OCI-LY7 (cell line): ENCODE measurements at regions not wholly inside any gene's neighbourhood (a gene's known extent, or its start where the extent isn't known, plus 50 kb on each side); places are given as distances from the start of the nearest gene placed in this dataset.
"Not testable (repeated sequence)": the region's sequence is repeated elsewhere in the genome, so short reads cannot be mapped to it uniquely, and the experiment has no call there.

Experiments
- BruUV-seq: library from RNA; stranded (reverse); fragments of 400-500 nt; replicated peaks from 2 replicates; lab custom pipeline; 2021; lab: Mats Ljungman, UMichigan
- CTCF ChIA-PET: fragments of 300-600 bp; sonication (Branson Sonifier 250); formaldehyde crosslinking; loops from one replicate; lab custom pipeline; 2022; ENCODE audit warnings: antibody characterized with exemption; ENCODE audit not compliant: unreplicated experiment; lab: Charles Lee
- POLR2A ChIA-PET: fragments of 300-600 bp; sonication (Branson Sonifier 250); formaldehyde crosslinking; loops from one replicate; lab custom pipeline; 2022; ENCODE audit warnings: antibody characterized with exemption; lab: Charles Lee
- DNase-seq: peaks from one replicate; pipeline ENCODE4 v3.0.0-alpha.2; 2015; ENCODE audit warnings: low spot score
- H2AFZ ChIP-seq: fragments of 200-600 bp; sonication (generic), shearing (Covaris generic); 2 replicates; pipeline ENCODE4 v1.6.1; 2014; ENCODE audit warnings: mild to moderate bottlenecking, antibody characterized with exemption, low read length, moderate library complexity
- H3K27ac ChIP-seq: fragments of 200-600 bp; sonication (generic); 2 replicates; pipeline ENCODE4 v1.5.1; 2014; ENCODE audit warnings: mixed run types, low read depth, mild to moderate bottlenecking, moderate library complexity, low read length, inconsistent platforms; ENCODE audit not compliant: poor library complexity, severe bottlenecking
- H3K36me3 ChIP-seq: fragments of 200-600 bp; sonication (generic); 2 replicates; pipeline ENCODE4 v1.6.1; 2014; ENCODE audit warnings: mild to moderate bottlenecking, antibody characterized with exemption, low read length, moderate library complexity, mixed read lengths; ENCODE audit not compliant: insufficient read depth
- H3K4me1 ChIP-seq: fragments of 200-600 bp; sonication (generic); 2 replicates; pipeline ENCODE4 v1.5.1; 2014; ENCODE audit warnings: mild to moderate bottlenecking, low read length; ENCODE audit not compliant: insufficient read depth, poor library complexity, severe bottlenecking
- H3K4me2 ChIP-seq: fragments of 200-600 bp; sonication (generic); 2 replicates; pipeline ENCODE4 v1.6.1; 2014; ENCODE audit warnings: mild to moderate bottlenecking, low read length
- H3K4me3 ChIP-seq: fragments of 200-600 bp; sonication (generic); 2 replicates; pipeline ENCODE4 v1.5.1; 2014; ENCODE audit warnings: mild to moderate bottlenecking, low read depth, low read length; ENCODE audit not compliant: poor library complexity, severe bottlenecking
- H3K79me2 ChIP-seq: fragments of 200-600 bp; sonication (generic); 2 replicates; pipeline ENCODE4 v1.6.1; 2016; ENCODE audit warnings: low read depth, mild to moderate bottlenecking, low read length, moderate library complexity, mixed read lengths; ENCODE audit not compliant: insufficient read depth
- H3K9me2 ChIP-seq: fragments of 200-600 bp; sonication (generic); 2 replicates; pipeline ENCODE4 v1.6.1; 2016; ENCODE audit warnings: mild to moderate bottlenecking, low read length, mixed read lengths; ENCODE audit not compliant: insufficient read depth
- H3K9me3 ChIP-seq: fragments of 200-600 bp; sonication (generic); 2 replicates; pipeline ENCODE4 v1.6.1; 2014; ENCODE audit warnings: mild to moderate bottlenecking, mixed run types, low read length, mixed read lengths
- H4K20me1 ChIP-seq: fragments of 200-600 bp; sonication (generic); 2 replicates; pipeline ENCODE4 v1.6.1; 2014; ENCODE audit warnings: mild to moderate bottlenecking, antibody characterized with exemption, low read length, moderate library complexity, mixed read lengths; ENCODE audit not compliant: insufficient read depth
- EZH2phosphoT487 ChIP-seq: fragments of 200-600 bp; sonication (generic); IDR thresholded peaks from 2 replicates; pipeline ENCODE4 v1.6.1; 2018; ENCODE audit warnings: low read depth, borderline replicate concordance, mild to moderate bottlenecking, mixed run types, antibody characterized with exemption, low read length, moderate library complexity, mixed read lengths
- intact Hi-C: fragments of 100-400 bp; cut with micrococcal nuclease; formaldehyde crosslinking; loops from one replicate; pipeline ENCODE4 v1.10.0; 2022; ENCODE audit not compliant: unreplicated experiment
- TF ChIP-seq, protein P1 (sequence below): fragments of 200-600 bp; sonication (generic); conservative IDR thresholded peaks from 2 replicates; pipeline ENCODE4 v1.5.1; 2014; ENCODE audit warnings: mild to moderate bottlenecking, antibody characterized with exemption, low read length, moderate library complexity, mixed read lengths

DNA sequence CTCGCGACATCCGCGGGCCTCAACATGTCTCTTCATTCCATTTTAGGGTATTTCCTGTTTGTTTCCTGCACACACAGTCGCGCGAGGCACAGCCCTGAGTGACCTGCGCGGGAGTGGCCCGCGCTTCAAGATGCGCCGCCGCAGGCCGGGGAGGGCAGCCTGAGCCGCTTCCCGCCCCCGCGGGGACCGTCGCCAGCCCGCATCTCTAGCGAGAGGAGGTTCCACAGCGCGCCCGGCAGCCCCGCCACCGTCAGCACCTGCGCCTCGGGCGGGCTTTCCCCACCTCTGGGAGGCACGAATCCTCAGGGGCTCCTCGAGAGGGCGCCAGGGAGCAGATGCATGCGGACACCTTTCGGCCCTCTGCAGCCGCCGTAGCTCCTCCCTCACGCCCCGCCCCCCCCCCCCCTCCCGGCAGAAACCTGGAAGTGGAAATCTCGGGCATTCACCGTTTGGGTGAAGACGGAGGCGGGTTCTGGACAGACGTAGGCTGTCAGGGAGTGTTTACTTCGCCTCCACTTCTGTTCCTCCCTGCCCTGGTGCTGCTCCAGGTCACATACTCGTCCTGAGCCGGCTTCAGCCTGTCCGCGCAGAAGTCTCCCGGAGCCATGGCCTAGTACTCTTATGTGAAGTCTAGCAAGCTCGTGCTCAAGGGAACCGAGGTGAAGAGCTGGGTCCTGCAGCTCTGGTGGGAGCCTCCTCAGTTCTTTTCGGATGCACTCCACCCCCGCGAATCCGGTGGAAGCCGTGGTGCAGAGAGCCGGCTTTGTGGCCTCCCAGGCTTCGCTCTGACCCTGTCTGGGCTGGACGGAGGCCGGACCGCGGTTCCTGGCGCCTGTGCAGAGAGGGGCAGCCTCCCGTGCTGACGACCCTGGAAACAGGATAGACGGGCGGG, 880.5 kb upstream of the DEFB115 start:
- H3K9me3 ChIP-seq: no peaks in the 10 kb centered on the region
- H3K4me2 ChIP-seq: peak overlapping the region; percentile 80
- H3K4me1 ChIP-seq: peaks cover 5% of the 10 kb centered on the region
- no peaks in the 10 kb centered on the region for H4K20me1 ChIP-seq
- peaks cover 8% of the 10 kb centered on the region; the same call in 1 of the 2 replicates for H3K79me2 ChIP-seq
- ChIA-PET POLR2A (no interaction called here), CTCF (no interaction called here)
- DNase-seq: peak; percentile 89
- intact Hi-C loops: no loop called here
- TF ChIP-seq, protein P1, sequence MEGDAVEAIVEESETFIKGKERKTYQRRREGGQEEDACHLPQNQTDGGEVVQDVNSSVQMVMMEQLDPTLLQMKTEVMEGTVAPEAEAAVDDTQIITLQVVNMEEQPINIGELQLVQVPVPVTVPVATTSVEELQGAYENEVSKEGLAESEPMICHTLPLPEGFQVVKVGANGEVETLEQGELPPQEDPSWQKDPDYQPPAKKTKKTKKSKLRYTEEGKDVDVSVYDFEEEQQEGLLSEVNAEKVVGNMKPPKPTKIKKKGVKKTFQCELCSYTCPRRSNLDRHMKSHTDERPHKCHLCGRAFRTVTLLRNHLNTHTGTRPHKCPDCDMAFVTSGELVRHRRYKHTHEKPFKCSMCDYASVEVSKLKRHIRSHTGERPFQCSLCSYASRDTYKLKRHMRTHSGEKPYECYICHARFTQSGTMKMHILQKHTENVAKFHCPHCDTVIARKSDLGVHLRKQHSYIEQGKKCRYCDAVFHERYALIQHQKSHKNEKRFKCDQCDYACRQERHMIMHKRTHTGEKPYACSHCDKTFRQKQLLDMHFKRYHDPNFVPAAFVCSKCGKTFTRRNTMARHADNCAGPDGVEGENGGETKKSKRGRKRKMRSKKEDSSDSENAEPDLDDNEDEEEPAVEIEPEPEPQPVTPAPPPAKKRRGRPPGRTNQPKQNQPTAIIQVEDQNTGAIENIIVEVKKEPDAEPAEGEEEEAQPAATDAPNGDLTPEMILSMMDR: peak; percentile 71
- no peak for TF ChIP-seq EZH2phosphoT487
- BruUV-seq: no TSS peak
- no peaks in the 10 kb centered on the region for H3K9me2 ChIP-seq
- 0 out of 2 replicates have a peak, but pooled peaks cover 6% of the 10 kb centered on the region for H3K36me3 ChIP-seq
- H3K27ac ChIP-seq: peak overlapping the region; percentile 62
- peak overlapping the region; percentile 75 for H3K4me3 ChIP-seq
- H2AFZ ChIP-seq: peak overlapping the region; percentile 94

DNA sequence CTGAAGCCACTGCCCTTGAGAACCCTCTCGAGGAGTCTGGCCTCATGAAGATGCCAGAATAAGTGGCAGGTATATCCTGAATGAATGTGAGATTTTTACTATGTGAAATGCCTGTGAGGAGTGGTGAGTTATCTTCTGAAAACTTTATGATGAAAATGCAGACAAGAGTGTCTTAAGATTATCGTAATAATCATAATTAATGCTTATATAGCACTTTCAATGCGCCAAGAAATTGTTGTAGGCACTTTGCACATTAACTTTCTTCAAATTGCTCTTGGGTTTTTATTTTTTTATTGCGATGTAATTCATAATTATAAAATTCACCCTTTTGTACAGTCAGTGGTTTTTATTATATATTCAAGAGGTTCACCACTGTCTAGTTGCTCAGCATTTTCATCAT, 879.1 kb upstream of the DEFB115 start:
- POLR2A ChIA-PET, H4K20me1 ChIP-seq, H3K9me2 ChIP-seq, H3K4me1 ChIP-seq, H2AFZ ChIP-seq, H3K36me3 ChIP-seq, DNase-seq, H3K27ac ChIP-seq, H3K9me3 ChIP-seq, CTCF ChIA-PET, intact Hi-C loops, H3K79me2 ChIP-seq, BruUV-seq: not testable (repeated sequence)
- Histone ChIP-seq H3K4me3 (peak overlapping the region; percentile 75), H3K4me2 (peak overlapping the region; percentile 54)

DNA sequence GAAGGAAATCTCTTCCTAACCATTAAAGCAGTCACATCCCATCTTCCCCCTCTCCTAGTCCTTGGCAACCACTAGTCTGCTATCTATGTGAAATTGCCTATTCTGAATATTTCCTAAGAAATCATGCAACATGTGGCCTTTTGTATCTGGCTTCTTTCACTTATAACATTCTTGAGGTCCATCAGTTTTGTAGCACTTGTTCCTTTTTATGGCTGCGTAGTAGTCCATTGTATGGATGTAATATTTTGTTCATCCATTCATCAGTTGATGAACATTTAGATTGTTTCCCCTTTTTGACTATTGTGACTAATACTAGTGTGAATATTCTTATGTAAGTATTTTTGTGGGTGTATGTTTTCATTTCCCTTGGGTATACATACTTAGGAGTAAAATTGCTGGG, 878.7 kb upstream of the DEFB115 start:
- H3K4me1 ChIP-seq, POLR2A ChIA-PET, DNase-seq, H3K79me2 ChIP-seq, H2AFZ ChIP-seq, BruUV-seq, intact Hi-C loops, H3K4me3 ChIP-seq, H3K9me2 ChIP-seq, CTCF ChIA-PET, H3K36me3 ChIP-seq, H3K9me3 ChIP-seq, H4K20me1 ChIP-seq, H3K27ac ChIP-seq: not testable (repeated sequence)
- peak overlapping the region; percentile 54 for H3K4me2 ChIP-seq

DNA sequence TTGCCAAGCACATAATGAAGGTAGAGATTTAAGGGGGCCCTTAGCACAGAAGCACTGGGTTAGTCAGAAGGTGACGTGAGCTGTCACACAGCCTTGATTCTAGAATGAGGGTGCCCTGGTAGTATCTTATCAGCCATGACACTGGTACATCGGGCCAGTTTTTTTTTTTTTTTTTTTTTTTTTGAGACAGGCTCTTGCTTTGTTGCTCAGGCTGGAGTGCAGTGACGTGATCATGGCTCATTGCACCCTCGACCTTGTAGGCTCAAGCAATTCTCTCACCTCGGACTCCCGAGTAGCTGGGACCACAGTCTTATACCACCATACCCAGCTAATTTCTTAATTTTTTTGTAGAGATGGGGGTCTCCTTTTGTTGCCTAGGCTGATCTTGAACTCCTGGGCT, 872.6 kb upstream of the DEFB115 start:
- CTCF ChIA-PET, intact Hi-C loops, H3K4me2 ChIP-seq, H3K4me3 ChIP-seq, BruUV-seq, H3K27ac ChIP-seq, H3K79me2 ChIP-seq, H3K4me1 ChIP-seq, H4K20me1 ChIP-seq, H2AFZ ChIP-seq, H3K9me3 ChIP-seq, DNase-seq, POLR2A ChIA-PET, H3K9me2 ChIP-seq: not testable (repeated sequence)
- H3K36me3 ChIP-seq: peaks cover 12% of the 10 kb centered on the region

DNA sequence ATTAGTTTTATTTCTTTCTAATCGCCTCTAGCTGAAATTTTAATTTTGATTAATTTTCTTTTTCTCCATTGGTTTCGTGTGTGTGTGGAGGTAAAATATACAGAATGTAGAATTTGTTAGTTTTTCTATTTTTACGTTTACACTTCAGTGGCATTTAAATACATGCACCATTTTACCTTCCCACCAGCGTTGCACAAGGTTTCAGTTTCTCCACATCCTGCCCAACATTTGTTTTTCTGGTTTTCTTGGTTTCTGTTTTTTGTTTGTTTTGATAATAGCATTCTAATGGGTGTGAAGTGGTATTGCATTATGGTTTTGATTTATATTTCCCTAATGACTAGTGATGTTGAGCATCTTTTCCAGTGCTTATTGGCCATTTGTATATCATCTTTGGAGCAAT, 871.4 kb upstream of the DEFB115 start:
- POLR2A ChIA-PET: not testable (repeated sequence)

More for the DNA sequence above, 871.4 kb upstream of the DEFB115 start:
- H3K27ac ChIP-seq, DNase-seq, H3K4me3 ChIP-seq, H3K79me2 ChIP-seq, intact Hi-C loops, CTCF ChIA-PET, H3K4me1 ChIP-seq, H4K20me1 ChIP-seq, H3K9me2 ChIP-seq, H3K9me3 ChIP-seq, H2AFZ ChIP-seq, BruUV-seq, H3K4me2 ChIP-seq: not testable (repeated sequence)
- H3K36me3 ChIP-seq: peaks cover 11% of the 10 kb centered on the region
